Endothelial cell of umbilical vein (primary cell): ENCODE measurements at regions not wholly inside any gene's neighbourhood (a gene's known extent, or its start where the extent isn't known, plus 50 kb on each side); places are given as distances from the start of the nearest gene placed in this dataset.

Source experiments
- EZH2 ChIP-seq: IDR thresholded peaks from 2 replicates; pipeline ENCODE4 v1.6.1; 2012; ENCODE audit warnings: borderline replicate concordance, low read depth, mild to moderate bottlenecking, moderate library complexity, low read length, inconsistent platforms; ENCODE audit not compliant: severe bottlenecking
- MYC ChIP-seq: IDR thresholded peaks from one replicate; pipeline ENCODE4 v1.6.1; 2011; ENCODE audit warnings: mild to moderate bottlenecking, low read depth, low read length
- POLR2A ChIP-seq: IDR thresholded peaks from 2 replicates; pipeline ENCODE4 v1.6.1; 2012; ENCODE audit warnings: low read depth, mild to moderate bottlenecking, control low read depth, low read length
- POLR2AphosphoS5 ChIP-seq: IDR thresholded peaks from 2 replicates; pipeline ENCODE4 v1.6.1; 2012; ENCODE audit warnings: low read depth, mild to moderate bottlenecking, control low read depth, low read length, moderate library complexity; ENCODE audit not compliant: insufficient read depth
- TF ChIP-seq, protein P1 (sequence below): IDR thresholded peaks from 2 replicates; pipeline ENCODE4 v1.6.1; 2011; ENCODE audit not compliant: insufficient read depth, insufficient read length
- TF ChIP-seq, protein P2 (sequence below), 2 donors: IDR thresholded peaks; 1 replicate in 1 of 2; 2 replicates in 1 of 2; pipeline ENCODE4 v1.5.1; 2011; ENCODE audit warnings: low read length in 2 of 2, mild to moderate bottlenecking in 2 of 2, moderate library complexity in 2 of 2, control low read depth in 1 of 2, inconsistent platforms in 1 of 2, low read depth in 1 of 2; ENCODE audit not compliant: insufficient read depth in 1 of 2; ENCODE audit errors: extremely low read depth in 1 of 2

DNA sequence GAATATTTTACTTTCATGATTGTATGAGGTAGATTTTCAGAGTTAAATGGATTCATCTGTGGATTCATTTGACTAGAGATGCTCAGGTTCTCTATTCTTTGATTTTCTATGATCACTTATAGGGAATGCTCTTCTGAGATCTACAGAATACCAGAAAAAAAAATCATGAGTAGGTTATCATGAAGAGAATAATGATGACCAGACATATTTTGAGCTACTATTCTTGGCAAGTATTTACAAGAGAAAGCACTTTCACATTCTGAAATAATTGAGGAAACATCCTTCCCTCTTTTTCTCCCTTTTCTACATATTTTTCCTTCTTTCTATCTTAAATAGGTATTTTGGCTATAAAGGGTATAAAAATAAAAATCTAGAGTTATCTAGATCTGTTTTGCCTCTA, 543.0 kb upstream of the TUSC1 start:
- TF ChIP-seq, protein P1, sequence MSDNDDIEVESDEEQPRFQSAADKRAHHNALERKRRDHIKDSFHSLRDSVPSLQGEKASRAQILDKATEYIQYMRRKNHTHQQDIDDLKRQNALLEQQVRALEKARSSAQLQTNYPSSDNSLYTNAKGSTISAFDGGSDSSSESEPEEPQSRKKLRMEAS: no peak
- TF ChIP-seq POLR2AphosphoS5 (no peak), POLR2A (no peak), EZH2 (no peak), MYC (no peak)
- TF ChIP-seq, protein P2, sequence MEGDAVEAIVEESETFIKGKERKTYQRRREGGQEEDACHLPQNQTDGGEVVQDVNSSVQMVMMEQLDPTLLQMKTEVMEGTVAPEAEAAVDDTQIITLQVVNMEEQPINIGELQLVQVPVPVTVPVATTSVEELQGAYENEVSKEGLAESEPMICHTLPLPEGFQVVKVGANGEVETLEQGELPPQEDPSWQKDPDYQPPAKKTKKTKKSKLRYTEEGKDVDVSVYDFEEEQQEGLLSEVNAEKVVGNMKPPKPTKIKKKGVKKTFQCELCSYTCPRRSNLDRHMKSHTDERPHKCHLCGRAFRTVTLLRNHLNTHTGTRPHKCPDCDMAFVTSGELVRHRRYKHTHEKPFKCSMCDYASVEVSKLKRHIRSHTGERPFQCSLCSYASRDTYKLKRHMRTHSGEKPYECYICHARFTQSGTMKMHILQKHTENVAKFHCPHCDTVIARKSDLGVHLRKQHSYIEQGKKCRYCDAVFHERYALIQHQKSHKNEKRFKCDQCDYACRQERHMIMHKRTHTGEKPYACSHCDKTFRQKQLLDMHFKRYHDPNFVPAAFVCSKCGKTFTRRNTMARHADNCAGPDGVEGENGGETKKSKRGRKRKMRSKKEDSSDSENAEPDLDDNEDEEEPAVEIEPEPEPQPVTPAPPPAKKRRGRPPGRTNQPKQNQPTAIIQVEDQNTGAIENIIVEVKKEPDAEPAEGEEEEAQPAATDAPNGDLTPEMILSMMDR (IDR thresholded peaks at IDR 0.05; ENCODE audit: extremely low read depth in 1 of 2, insufficient read depth in 1 of 2, low read depth in 1 of 2, low read length in 2 of 2): no peak
